Cardiac muscle cell (in vitro differentiated cells and primary cell): ENCODE measurements at regions not wholly inside any gene's neighbourhood (a gene's known extent, or its start where the extent isn't known, plus 50 kb on each side); places are given as distances from the start of the nearest gene placed in this dataset.

Source experiments
- DNase-seq, 2 donors: peaks; one replicate each; pipeline versions ENCODE4 v3.0.0 to v3.0.0-alpha.2; 2010 to 2017; ENCODE audit warnings: low read depth in 1 of 2, low spot score in 1 of 2
- H3K27ac ChIP-seq: fragments of 200-600 bp; sonication (generic); 2 replicates; pipeline ENCODE4 v1.5.1; 2016
- H3K27me3 ChIP-seq: fragments of 200-600 bp; sonication (generic); 2 replicates; pipeline ENCODE4 v1.6.0; 2016; ENCODE audit warnings: control low read depth
- H3K36me3 ChIP-seq: fragments of 200-600 bp; sonication (generic); 2 replicates; pipeline ENCODE4 v1.5.1; 2016; ENCODE audit warnings: control low read depth
- H3K4me1 ChIP-seq: fragments of 200-600 bp; sonication (generic); 2 replicates; pipeline ENCODE4 v1.8.1; 2017; ENCODE audit warnings: low read depth, mild to moderate bottlenecking, mixed run types
- H3K4me3 ChIP-seq: fragments of 200-600 bp; sonication (generic); 2 replicates; pipeline ENCODE4 v1.5.1; 2016; ENCODE audit warnings: mild to moderate bottlenecking
- H3K9me3 ChIP-seq: fragments of 200-600 bp; sonication (generic); 2 replicates; pipeline ENCODE4 v1.5.1; 2017; ENCODE audit warnings: low read depth, mild to moderate bottlenecking, control low read depth
- TF ChIP-seq, protein P1 (sequence below): IDR thresholded peaks from 2 replicates; pipeline ENCODE4 v1.5.1; 2012; ENCODE audit warnings: low read depth, mild to moderate bottlenecking, low read length

DNA sequence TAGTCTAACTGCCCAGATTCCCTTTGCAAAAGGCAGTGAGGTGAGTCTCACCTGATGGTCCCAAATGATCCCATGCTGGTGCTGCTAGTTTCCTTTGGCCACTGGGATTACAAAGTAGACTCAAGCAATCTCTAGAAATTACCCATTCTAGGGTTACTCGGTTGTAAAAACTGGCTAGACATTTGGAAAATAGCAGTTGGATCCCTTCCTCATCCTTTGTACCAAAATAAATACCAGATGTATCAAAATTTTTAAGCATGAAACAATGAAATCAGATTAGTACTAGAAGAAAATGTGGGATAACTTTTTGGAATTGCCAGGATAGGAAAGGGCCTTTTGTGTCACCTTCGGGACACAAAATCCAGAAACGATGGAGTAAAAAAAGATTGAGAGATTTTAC, 112.9 kb upstream of the TOP1 start:
- no peak for DNase-seq
- Histone ChIP-seq H3K9me3 (no peaks in the 10 kb centered on the region), H3K4me3 (no peak overlapping the region)

DNA sequence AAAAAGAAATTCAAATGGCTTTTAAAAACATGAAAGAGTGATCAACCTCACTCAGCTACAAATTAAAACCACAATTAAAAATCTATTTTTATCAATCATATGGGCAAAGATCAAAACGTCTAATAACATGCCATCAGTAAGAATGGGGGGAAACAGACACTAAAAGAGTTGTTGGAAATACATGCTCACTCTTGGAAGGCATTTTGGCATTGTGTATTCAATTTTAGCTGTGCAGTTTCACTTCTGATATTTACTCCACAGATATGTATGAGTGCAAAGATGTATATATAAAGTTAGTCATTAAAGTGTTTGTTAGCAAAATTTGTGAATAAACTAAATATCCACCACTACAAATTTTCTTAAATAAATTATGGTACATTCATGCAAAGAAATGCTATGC, 112.3 kb upstream of the TOP1 start:
- H3K27me3 ChIP-seq, result no peaks in the 10 kb centered on the region

More for the DNA sequence above, 112.9 kb upstream of the TOP1 start:
- H3K4me1 ChIP-seq, result no peaks in the 10 kb centered on the region
- no peak overlapping the region for H3K27ac ChIP-seq
- TF ChIP-seq, protein P1, sequence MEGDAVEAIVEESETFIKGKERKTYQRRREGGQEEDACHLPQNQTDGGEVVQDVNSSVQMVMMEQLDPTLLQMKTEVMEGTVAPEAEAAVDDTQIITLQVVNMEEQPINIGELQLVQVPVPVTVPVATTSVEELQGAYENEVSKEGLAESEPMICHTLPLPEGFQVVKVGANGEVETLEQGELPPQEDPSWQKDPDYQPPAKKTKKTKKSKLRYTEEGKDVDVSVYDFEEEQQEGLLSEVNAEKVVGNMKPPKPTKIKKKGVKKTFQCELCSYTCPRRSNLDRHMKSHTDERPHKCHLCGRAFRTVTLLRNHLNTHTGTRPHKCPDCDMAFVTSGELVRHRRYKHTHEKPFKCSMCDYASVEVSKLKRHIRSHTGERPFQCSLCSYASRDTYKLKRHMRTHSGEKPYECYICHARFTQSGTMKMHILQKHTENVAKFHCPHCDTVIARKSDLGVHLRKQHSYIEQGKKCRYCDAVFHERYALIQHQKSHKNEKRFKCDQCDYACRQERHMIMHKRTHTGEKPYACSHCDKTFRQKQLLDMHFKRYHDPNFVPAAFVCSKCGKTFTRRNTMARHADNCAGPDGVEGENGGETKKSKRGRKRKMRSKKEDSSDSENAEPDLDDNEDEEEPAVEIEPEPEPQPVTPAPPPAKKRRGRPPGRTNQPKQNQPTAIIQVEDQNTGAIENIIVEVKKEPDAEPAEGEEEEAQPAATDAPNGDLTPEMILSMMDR, result no peak
- H3K36me3 ChIP-seq, result no peaks in the 10 kb centered on the region
- H3K27me3 ChIP-seq, result no peaks in the 10 kb centered on the region

DNA sequence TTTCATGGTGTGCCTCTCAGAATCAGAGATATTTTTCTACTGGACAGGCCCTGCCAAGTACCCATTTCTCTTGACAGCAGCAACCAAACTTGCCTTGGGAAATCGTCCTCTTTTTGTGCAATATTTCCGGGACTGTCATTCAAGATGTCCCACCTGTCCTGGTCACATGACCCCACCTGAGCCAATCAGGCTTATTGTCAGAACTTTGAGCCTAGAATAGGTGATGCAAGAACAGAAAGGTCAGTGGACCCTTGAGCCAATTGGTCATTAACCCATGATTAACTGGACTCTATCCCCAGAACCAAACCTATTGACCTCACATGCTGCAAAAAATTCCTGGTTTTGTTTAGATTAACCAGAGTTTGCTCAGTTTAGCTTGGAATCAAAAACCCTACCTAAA, 108.3 kb upstream of the TOP1 start:
- no peaks in the 10 kb centered on the region for H3K4me1 ChIP-seq
- no peak for DNase-seq

More for the DNA sequence above, 112.3 kb upstream of the TOP1 start:
- H3K36me3 ChIP-seq, result no peaks in the 10 kb centered on the region
- H3K4me1 ChIP-seq, result no peaks in the 10 kb centered on the region
- no peak overlapping the region for H3K4me3 ChIP-seq
- DNase-seq, result no peak
- no peaks in the 10 kb centered on the region for H3K9me3 ChIP-seq
- H3K27ac ChIP-seq, result no peak overlapping the region
- TF ChIP-seq, protein P1, result no peak

DNA sequence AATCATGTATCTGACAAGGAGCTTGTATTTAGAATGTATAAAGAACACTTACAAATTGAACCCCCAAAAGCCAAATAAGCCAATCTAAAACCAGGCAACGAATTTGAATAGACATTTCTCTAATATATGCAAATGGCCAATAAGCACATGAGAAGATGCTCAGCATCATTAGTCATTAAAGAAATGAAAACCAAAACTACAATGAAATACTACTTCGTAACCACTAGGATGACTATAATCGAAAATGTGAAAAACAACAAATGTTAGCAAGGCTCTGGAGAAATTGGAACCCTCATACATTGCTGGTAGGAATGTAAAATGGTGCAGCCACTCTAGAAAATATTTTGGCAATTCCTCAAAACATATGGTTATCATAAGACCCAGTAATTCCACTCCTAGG, 105.8 kb upstream of the TOP1 start:
- Histone ChIP-seq H3K4me3 (no peak overlapping the region), H3K27ac (no peak overlapping the region), H3K4me1 (no peaks in the 10 kb centered on the region), H3K27me3 (no peaks in the 10 kb centered on the region), H3K36me3 (no peaks in the 10 kb centered on the region), H3K9me3 (no peaks in the 10 kb centered on the region)
- TF ChIP-seq, protein P1, result no peak
- no peak for DNase-seq

More for the DNA sequence above, 108.3 kb upstream of the TOP1 start:
- Histone ChIP-seq H3K27me3 (no peaks in the 10 kb centered on the region), H3K4me3 (no peak overlapping the region), H3K27ac (no peak overlapping the region), H3K9me3 (no peaks in the 10 kb centered on the region), H3K36me3 (no peaks in the 10 kb centered on the region)
- TF ChIP-seq, protein P1, result no peak

DNA sequence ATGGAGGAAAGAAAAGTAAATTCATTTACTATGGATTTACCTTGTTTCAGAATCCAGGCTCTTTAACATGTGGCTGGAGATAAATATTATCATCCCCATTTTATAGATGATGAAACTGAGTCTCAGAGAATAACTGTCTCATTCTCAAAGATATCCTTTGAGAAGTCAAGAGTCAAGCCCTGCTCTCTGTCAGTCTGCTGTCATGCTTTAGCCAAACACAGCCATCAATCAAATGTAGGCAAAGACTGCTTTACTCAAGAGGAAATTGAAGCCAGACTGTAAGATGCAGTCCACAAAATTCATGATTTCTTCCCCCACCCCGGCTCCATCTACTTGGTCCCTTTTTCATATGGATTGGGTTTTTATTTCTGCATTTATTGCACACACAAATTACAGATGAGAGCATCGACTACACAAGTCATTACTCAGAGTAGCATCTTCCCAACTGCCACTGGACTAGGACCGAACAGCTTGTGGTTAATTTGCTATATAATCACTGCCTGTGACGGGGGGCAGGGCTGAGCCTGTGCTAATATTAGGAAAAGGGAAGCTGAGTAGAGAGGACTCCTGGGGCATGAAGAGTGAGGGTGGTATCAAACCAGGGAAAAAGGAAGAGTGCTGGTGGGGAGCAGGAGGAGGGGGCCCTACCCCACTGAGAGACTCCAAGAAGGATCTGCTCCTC, 102.7 kb upstream of the TOP1 start:
- TF ChIP-seq, protein P1, result no peak
- Histone ChIP-seq H3K27me3 (no peaks in the 10 kb centered on the region), H3K27ac (no peak overlapping the region), H3K9me3 (no peaks in the 10 kb centered on the region), H3K4me3 (no peak overlapping the region), H3K4me1 (no peaks in the 10 kb centered on the region), H3K36me3 (no peaks in the 10 kb centered on the region)
- DNase-seq, result no peak

DNA sequence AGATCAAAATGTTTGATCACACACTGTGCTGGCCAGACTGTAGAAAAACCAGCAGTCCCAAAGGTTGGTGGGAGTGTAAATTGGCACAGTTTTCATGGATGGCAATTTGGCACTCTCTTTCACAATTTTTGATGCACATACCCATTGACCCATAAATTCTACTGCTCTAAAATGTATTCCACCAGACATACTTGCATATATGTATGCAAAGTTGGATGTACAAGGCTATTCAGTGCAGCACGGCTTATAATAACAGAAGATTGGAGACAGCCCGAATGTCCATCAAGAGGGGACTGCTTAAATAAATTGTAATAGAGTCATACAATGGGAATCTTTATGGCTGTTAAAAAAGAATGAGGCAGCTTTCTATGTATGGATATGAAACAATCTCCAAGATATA, 101.7 kb upstream of the TOP1 start:
- DNase-seq, result no peak
- no peaks in the 10 kb centered on the region for H3K36me3 ChIP-seq
- H3K4me1 ChIP-seq, result no peaks in the 10 kb centered on the region
- H3K4me3 ChIP-seq, result no peak overlapping the region
- H3K27ac ChIP-seq, result no peak overlapping the region
- H3K27me3 ChIP-seq, result no peaks in the 10 kb centered on the region
- TF ChIP-seq, protein P1, result no peak
- H3K9me3 ChIP-seq, result no peaks in the 10 kb centered on the region
